ENCODE measurements at regions not wholly inside any gene's neighbourhood (a gene's known extent, or its start where the extent isn't known, plus 50 kb on each side); places are given as distances from the start of the nearest gene placed in this dataset.

DNA sequence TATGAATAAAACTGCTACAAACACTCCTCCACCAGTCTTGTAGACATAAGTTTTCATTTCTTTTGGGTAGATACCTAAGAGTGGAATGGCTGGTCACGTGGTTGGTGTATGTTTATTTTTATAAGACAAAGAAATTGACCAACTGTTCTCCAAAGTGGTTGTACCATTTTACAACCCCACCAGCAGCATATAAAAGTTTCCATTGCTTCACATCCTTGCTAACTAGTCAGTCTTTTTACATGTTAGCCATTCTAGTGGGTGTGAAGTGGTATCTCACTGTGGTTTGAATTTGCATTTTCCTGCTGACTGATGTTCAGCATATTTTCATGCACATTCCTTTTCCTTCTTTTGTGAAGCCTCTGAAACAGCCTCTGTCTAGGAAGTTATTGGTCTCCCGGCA is 76.2 kb upstream of the ADGRG2 start:
- Mint-ChIP-seq H3K4me1 (no peaks in the 10 kb centered on the region), H3K9me3 (no peaks in the 10 kb centered on the region), H3K27ac (no peak overlapping the region), H3K27me3 (no peaks in the 10 kb centered on the region), H3K36me3 (ENCODE audit: low read depth) (no peaks in the 10 kb centered on the region), H3K4me3 (no peak overlapping the region)
- TF ChIP-seq, protein P1, sequence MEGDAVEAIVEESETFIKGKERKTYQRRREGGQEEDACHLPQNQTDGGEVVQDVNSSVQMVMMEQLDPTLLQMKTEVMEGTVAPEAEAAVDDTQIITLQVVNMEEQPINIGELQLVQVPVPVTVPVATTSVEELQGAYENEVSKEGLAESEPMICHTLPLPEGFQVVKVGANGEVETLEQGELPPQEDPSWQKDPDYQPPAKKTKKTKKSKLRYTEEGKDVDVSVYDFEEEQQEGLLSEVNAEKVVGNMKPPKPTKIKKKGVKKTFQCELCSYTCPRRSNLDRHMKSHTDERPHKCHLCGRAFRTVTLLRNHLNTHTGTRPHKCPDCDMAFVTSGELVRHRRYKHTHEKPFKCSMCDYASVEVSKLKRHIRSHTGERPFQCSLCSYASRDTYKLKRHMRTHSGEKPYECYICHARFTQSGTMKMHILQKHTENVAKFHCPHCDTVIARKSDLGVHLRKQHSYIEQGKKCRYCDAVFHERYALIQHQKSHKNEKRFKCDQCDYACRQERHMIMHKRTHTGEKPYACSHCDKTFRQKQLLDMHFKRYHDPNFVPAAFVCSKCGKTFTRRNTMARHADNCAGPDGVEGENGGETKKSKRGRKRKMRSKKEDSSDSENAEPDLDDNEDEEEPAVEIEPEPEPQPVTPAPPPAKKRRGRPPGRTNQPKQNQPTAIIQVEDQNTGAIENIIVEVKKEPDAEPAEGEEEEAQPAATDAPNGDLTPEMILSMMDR (IDR thresholded peaks at IDR 0.05): no peak
- no peak for ATAC-seq (ENCODE audit: low read depth)
- CTCF ChIA-PET: no interaction called here
- POLR2A ChIA-PET: no interaction called here
- DNase-seq: no peak
- intact Hi-C loops (cut with micrococcal nuclease): no loop called here

DNA sequence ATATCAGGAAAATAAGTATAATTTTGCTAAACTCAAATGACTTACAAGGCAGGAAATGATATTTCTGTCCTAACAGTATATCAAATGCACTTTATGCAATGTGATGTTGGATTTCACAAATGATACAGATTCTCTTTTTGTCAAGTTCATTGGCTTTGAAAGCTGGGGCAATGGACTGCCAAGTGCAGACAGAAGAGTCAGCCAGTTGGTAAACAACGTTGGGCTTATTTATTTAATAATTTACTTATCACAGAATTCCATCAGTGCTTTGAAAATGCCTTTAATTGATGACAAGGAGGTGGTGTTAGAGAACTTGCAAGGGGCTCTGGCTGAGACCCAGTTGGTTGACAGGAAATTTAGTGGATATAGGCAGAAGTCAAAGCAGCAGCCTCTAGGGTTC is 79.9 kb upstream of the ADGRG2 start:
- ChIA-PET CTCF (no interaction called here), POLR2A (no interaction called here)
- no peak overlapping the region for H3K27ac Mint-ChIP-seq
- H3K4me1 Mint-ChIP-seq: no peaks in the 10 kb centered on the region
- no peaks in the 10 kb centered on the region for H3K27me3 Mint-ChIP-seq
- intact Hi-C loops (cut with micrococcal nuclease): no loop called here
- H3K4me3 Mint-ChIP-seq: no peak overlapping the region
- H3K36me3 Mint-ChIP-seq (ENCODE audit: low read depth): no peaks in the 10 kb centered on the region
- no peak for DNase-seq
- ATAC-seq (ENCODE audit: low read depth): no peak
- no peaks in the 10 kb centered on the region for H3K9me3 Mint-ChIP-seq
- TF ChIP-seq, protein P1 (IDR thresholded peaks at IDR 0.05): no peak

DNA sequence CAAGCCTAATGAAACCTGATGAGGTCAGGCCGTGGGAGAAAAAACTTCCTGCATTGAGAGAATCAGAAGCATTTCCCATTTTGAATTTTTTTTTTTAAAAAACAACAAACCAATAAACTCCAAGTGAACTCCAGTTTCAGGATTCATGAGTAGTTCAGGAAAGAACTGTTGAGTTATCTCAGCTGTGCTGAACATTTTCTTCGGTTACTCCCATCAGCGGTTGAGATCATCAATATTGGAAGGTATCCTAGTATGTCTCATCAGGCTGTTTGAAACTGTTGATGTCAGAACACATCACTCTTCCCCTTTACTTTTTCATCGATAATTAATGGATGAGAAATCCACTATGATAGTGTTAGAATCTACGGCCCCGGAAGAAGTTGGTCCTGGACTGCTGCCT is 82.4 kb upstream of the ADGRG2 start:
- intact Hi-C loops (cut with micrococcal nuclease): no loop called here
- ChIA-PET CTCF (no interaction called here), POLR2A (no interaction called here)
- Mint-ChIP-seq H3K4me3 (no peak overlapping the region), H3K27ac (no peak overlapping the region), H3K9me3 (no peaks in the 10 kb centered on the region), H3K36me3 (ENCODE audit: low read depth) (no peaks in the 10 kb centered on the region), H3K4me1 (no peaks in the 10 kb centered on the region), H3K27me3 (no peaks in the 10 kb centered on the region)
- TF ChIP-seq, protein P1 (IDR thresholded peaks at IDR 0.05): no peak
- DNase-seq (no peak), ATAC-seq (ENCODE audit: low read depth) (no peak)

DNA sequence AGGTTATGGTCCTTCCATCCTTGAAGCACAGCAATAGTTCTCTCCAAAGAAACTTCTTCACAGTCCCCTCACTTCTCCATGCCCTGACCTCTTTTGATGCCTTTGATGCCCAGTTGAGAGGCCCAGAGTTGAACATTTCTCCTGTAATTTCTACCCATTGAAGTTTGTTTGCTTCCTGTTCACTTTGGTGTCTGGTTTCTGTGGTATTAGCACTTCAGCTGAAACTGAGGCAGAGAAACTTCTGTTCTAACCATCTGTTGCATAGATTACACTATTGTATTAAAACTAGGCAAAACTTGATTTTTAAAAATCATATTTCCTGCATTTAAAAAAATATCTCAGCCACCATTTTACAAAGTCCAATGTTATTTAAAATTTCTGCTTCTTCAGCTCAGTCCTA is 89.8 kb upstream of the ADGRG2 start:
- no peaks in the 10 kb centered on the region for H3K4me1 Mint-ChIP-seq
- H3K36me3 Mint-ChIP-seq (ENCODE audit: low read depth): no peaks in the 10 kb centered on the region
- no peaks in the 10 kb centered on the region for H3K27me3 Mint-ChIP-seq
- intact Hi-C loops (cut with micrococcal nuclease): no loop called here
- ATAC-seq (ENCODE audit: low read depth) (no peak), DNase-seq (no peak)
- POLR2A ChIA-PET: no interaction called here
- no peak overlapping the region for H3K27ac Mint-ChIP-seq
- H3K9me3 Mint-ChIP-seq: no peaks in the 10 kb centered on the region
- TF ChIP-seq, protein P1 (IDR thresholded peaks at IDR 0.05): no peak
- H3K4me3 Mint-ChIP-seq: no peak overlapping the region
- CTCF ChIA-PET: no interaction called here

DNA sequence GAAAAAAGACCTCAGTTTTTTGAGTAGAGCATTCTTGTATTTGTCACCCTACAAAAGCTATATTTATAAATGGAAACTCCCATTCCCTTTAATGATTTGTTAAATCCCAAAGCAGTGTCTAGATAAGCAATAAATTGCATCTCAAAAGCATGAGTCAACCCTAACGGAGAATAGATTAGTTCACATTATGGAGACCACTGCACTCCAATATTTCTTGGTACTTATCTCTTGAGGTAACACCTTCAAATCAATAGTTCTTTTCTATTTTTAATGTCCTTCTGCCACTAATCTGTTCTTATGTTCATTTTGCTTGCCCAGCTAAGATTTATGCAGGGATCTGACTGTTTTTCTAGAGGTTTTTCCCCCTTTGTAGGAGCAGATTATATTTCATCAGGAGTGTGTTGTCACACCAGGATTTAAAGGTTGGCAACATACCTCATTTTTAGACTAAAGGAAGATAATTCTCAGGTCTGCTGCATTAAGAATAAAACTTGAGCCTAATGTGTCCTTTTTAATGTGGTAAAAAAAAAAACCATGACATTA is 91.4 kb upstream of the ADGRG2 start:
- H3K27me3 Mint-ChIP-seq: peaks cover 2% of the 10 kb centered on the region
- intact Hi-C loops (cut with micrococcal nuclease): no loop called here
- H3K4me3 Mint-ChIP-seq: no peak overlapping the region
- DNase-seq: no peak
- H3K9me3 Mint-ChIP-seq: no peaks in the 10 kb centered on the region
- TF ChIP-seq, protein P1 (IDR thresholded peaks at IDR 0.05): no peak
- H3K27ac Mint-ChIP-seq: no peak overlapping the region
- no peak for ATAC-seq (ENCODE audit: low read depth)
- no peaks in the 10 kb centered on the region for H3K36me3 Mint-ChIP-seq (ENCODE audit: low read depth)
- no peaks in the 10 kb centered on the region for H3K4me1 Mint-ChIP-seq
- ChIA-PET CTCF (no interaction called here), POLR2A (no interaction called here)

All from activated B cell treated with CpG ODN at 0.5 μM for 24 hours (primary cell).